ENCODE measurements at regions not wholly inside any gene's neighbourhood (a gene's known extent, or its start where the extent isn't known, plus 50 kb on each side); places are given as distances from the start of the nearest gene placed in this dataset.

DNA sequence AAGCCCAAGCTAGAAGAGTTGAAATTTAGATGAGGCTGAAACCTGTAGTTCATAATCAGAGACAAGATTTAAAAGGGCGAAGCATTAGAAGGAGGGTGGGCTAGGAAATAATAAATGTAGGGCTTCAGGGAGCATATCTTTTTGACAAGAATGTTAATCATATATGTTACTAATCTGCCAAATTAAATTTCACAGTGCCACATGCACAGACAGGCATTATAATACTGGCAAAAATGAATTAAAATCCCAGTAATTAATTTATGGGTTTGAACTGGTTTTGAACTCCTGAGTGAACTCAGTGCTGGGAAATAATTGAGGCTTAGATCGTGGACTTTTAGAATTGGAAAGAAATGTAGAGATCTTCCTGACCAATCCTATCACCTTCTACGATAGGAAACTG, 383.5 kb upstream of the IL12A start:
- H2BK5ac ChIP-seq (ENCODE audit: low read length) = no peak overlapping the region
- no peak overlapping the region for H4K8ac ChIP-seq (ENCODE audit: low read depth, low read length)
- H2AK5ac ChIP-seq (ENCODE audit: low read depth, low read length) = no peak overlapping the region
- no peak overlapping the region for H2BK15ac ChIP-seq (ENCODE audit: low read length)
- no peak overlapping the region for H3K18ac ChIP-seq (ENCODE audit: low read length)
- H3K4me1 ChIP-seq (ENCODE audit: control insufficient read depth in 2 of 2, insufficient read depth in 1 of 2, low read depth in 1 of 2, low read length in 2 of 2) = peaks cover 0 to 2% of the 10 kb centered on the region in 2 donors
- WGBS, 2 donors (ENCODE audit: extremely low coverage in 2 of 2, insufficient read length in 2 of 2, insufficient replicate concordance in 1 of 2) = no CpG with 5 or more reads among the region's 3 CpGs
- H3K9me3 ChIP-seq (replicated peaks in 1 of 2; ENCODE audit: control insufficient read depth in 2 of 2, insufficient read depth in 1 of 2, low read depth in 1 of 2, low read length in 2 of 2) = peaks cover 0 to 3% of the 10 kb centered on the region in 2 donors
- H3K4me2 ChIP-seq (ENCODE audit: insufficient read depth, low read length, poor library complexity, severe bottlenecking) = no peak overlapping the region
- no peaks in the 10 kb centered on the region for H3K27me3 ChIP-seq (ENCODE audit: control insufficient read depth in 3 of 3, insufficient read depth in 3 of 3, low read depth in 1 of 3, low read length in 3 of 3)
- H2BK12ac ChIP-seq (ENCODE audit: low read length) = no peak overlapping the region
- no peak for DNase-seq (ENCODE audit: low spot score)
- no peaks in the 10 kb centered on the region for H3K36me3 ChIP-seq (replicated peaks in 1 of 2; ENCODE audit: control insufficient read depth in 2 of 2, insufficient read depth in 2 of 2, low read length in 2 of 2)
- no peak overlapping the region for H3K4me3 ChIP-seq (ENCODE audit: low read length in 2 of 2)
- no peak overlapping the region for H4K91ac ChIP-seq (ENCODE audit: low read depth, low read length, poor library complexity)
- no peak overlapping the region for H2BK120ac ChIP-seq (ENCODE audit: low read depth, low read length)
- no peaks in the 10 kb centered on the region for H3K79me1 ChIP-seq (ENCODE audit: low read depth, low read length)
- no peak overlapping the region for H3K23ac ChIP-seq (ENCODE audit: low read depth, low read length, poor library complexity)
- H3K14ac ChIP-seq (ENCODE audit: low read length) = no peak overlapping the region
- H3K27ac ChIP-seq (replicated peaks; ENCODE audit: low read length) = no peak overlapping the region
- H2AFZ ChIP-seq (ENCODE audit: low read length) = no peak overlapping the region
- no peak overlapping the region for H3K9ac ChIP-seq (ENCODE audit: low read depth, low read length, poor library complexity)
- no peak overlapping the region for H3K4ac ChIP-seq (ENCODE audit: low read length)

DNA sequence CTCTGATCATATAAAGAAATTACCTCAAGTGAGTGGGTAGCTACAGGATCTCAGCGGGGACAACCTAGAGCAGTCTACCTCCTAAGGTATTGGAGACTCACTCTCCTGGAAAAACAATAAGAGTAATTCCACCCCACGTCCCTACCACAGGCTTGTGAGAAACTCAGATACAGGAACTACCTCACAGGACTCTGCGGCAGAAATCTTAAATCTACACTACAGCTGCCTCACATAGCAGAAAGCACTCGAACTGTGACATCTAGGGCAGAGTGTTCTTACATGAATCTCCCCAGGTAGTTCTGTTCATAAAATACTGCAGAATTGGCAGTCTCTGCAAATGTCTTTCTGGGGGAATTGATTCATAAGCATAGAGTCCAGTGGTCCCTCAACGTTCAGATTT, 382.9 kb upstream of the IL12A start:
- Histone ChIP-seq H2BK15ac (ENCODE audit: low read length) (no peak overlapping the region), H2BK5ac (ENCODE audit: low read length) (no peak overlapping the region), H3K79me1 (ENCODE audit: low read depth, low read length) (no peaks in the 10 kb centered on the region), H3K9ac (ENCODE audit: low read depth, low read length, poor library complexity) (no peak overlapping the region), H3K4ac (ENCODE audit: low read length) (no peak overlapping the region), H2AK5ac (ENCODE audit: low read depth, low read length) (no peak overlapping the region), H3K4me2 (ENCODE audit: insufficient read depth, low read length, poor library complexity, severe bottlenecking) (no peak overlapping the region), H2BK12ac (ENCODE audit: low read length) (no peak overlapping the region), H2BK120ac (ENCODE audit: low read depth, low read length) (no peak overlapping the region), H4K8ac (ENCODE audit: low read depth, low read length) (no peak overlapping the region), H3K14ac (ENCODE audit: low read length) (no peak overlapping the region), H3K4me1 (ENCODE audit: control insufficient read depth in 2 of 2, insufficient read depth in 1 of 2, low read depth in 1 of 2, low read length in 2 of 2) (peaks cover 0 to 2% of the 10 kb centered on the region in 2 donors), H4K91ac (ENCODE audit: low read depth, low read length, poor library complexity) (no peak overlapping the region), H3K23ac (ENCODE audit: low read depth, low read length, poor library complexity) (no peak overlapping the region), H3K18ac (ENCODE audit: low read length) (no peak overlapping the region), H3K27ac (replicated peaks; ENCODE audit: low read length) (no peak overlapping the region), H3K4me3 (ENCODE audit: low read length in 2 of 2) (no peak overlapping the region), H3K9me3 (replicated peaks in 1 of 2; ENCODE audit: control insufficient read depth in 2 of 2, insufficient read depth in 1 of 2, low read depth in 1 of 2, low read length in 2 of 2) (peaks cover 0 to 3% of the 10 kb centered on the region in 2 donors), H2AFZ (ENCODE audit: low read length) (no peak overlapping the region), H3K36me3 (replicated peaks in 1 of 2; ENCODE audit: control insufficient read depth in 2 of 2, insufficient read depth in 2 of 2, low read length in 2 of 2) (no peaks in the 10 kb centered on the region), H3K27me3 (ENCODE audit: control insufficient read depth in 3 of 3, insufficient read depth in 3 of 3, low read depth in 1 of 3, low read length in 3 of 3) (no peaks in the 10 kb centered on the region)
- DNase-seq (ENCODE audit: low spot score) = no peak
- no CpG with 5 or more reads among the region's 5 CpGs for WGBS, 2 donors (ENCODE audit: extremely low coverage in 2 of 2, insufficient read length in 2 of 2, insufficient replicate concordance in 1 of 2)

DNA sequence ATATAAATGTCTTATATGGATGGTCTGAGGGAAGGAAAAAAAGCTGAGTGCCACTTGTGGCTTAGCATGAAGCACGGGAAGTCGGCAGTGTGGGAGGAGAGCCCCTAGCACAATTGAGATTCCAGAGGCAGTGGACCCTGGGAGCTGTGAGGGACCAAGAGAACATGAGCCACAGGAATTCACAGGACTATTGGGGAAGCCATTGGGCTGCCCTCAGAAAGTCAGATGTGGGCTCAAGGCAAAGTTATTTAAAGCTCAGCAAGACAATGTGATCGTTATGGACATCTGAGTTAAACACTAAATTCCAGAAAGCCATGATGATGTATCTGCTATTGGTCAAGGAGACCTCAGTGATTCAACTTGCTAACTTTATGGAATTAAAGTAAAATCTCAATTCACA, 380.8 kb upstream of the IL12A start:
- Histone ChIP-seq H3K4me1 (ENCODE audit: control insufficient read depth in 2 of 2, insufficient read depth in 1 of 2, low read depth in 1 of 2, low read length in 2 of 2) (peaks cover 0 to 2% of the 10 kb centered on the region in 2 donors), H4K91ac (ENCODE audit: low read depth, low read length, poor library complexity) (no peak overlapping the region), H2BK15ac (ENCODE audit: low read length) (no peak overlapping the region), H3K9ac (ENCODE audit: low read depth, low read length, poor library complexity) (no peak overlapping the region), H3K4me2 (ENCODE audit: insufficient read depth, low read length, poor library complexity, severe bottlenecking) (no peak overlapping the region), H3K14ac (ENCODE audit: low read length) (no peak overlapping the region), H2AFZ (ENCODE audit: low read length) (no peak overlapping the region), H3K9me3 (replicated peaks in 1 of 2; ENCODE audit: control insufficient read depth in 2 of 2, insufficient read depth in 1 of 2, low read depth in 1 of 2, low read length in 2 of 2) (no peaks in the 10 kb centered on the region), H3K18ac (ENCODE audit: low read length) (no peak overlapping the region), H3K79me1 (ENCODE audit: low read depth, low read length) (no peaks in the 10 kb centered on the region), H3K4ac (ENCODE audit: low read length) (no peak overlapping the region), H2BK5ac (ENCODE audit: low read length) (no peak overlapping the region), H2BK120ac (ENCODE audit: low read depth, low read length) (no peak overlapping the region), H3K36me3 (replicated peaks in 1 of 2; ENCODE audit: control insufficient read depth in 2 of 2, insufficient read depth in 2 of 2, low read length in 2 of 2) (no peaks in the 10 kb centered on the region), H3K4me3 (ENCODE audit: low read length in 2 of 2) (no peak overlapping the region), H2AK5ac (ENCODE audit: low read depth, low read length) (no peak overlapping the region), H3K23ac (ENCODE audit: low read depth, low read length, poor library complexity) (no peak overlapping the region), H3K27me3 (ENCODE audit: control insufficient read depth in 3 of 3, insufficient read depth in 3 of 3, low read depth in 1 of 3, low read length in 3 of 3) (no peaks in the 10 kb centered on the region), H4K8ac (ENCODE audit: low read depth, low read length) (no peak overlapping the region), H2BK12ac (ENCODE audit: low read length) (no peak overlapping the region), H3K27ac (replicated peaks; ENCODE audit: low read length) (no peak overlapping the region)
- no peak for DNase-seq (ENCODE audit: low spot score)
- no CpG with 5 or more reads among the region's 3 CpGs for WGBS, 2 donors (ENCODE audit: extremely low coverage in 2 of 2, insufficient read length in 2 of 2, insufficient replicate concordance in 1 of 2)

DNA sequence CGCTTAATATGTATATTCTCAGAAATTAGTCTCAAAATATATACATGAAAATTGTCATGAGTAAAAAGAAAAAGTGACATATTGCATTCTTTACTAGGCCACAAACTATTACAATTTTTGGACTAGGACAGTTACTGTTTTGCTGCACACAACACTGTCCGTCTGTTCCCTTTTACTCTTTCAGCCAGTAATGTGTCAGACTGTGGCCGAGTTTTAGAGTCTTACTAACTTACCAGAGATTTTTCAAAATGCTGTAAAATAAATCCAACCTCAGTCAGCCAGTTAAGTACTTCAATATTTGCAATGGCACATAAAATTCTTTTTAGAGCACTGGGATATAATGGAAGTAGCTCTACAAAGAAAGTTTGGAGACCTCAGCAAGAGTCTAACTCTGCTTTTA, 380.3 kb upstream of the IL12A start:
- H3K23ac ChIP-seq (ENCODE audit: low read depth, low read length, poor library complexity) = no peak overlapping the region
- peaks cover 0 to 2% of the 10 kb centered on the region in 2 donors for H3K4me1 ChIP-seq (ENCODE audit: control insufficient read depth in 2 of 2, insufficient read depth in 1 of 2, low read depth in 1 of 2, low read length in 2 of 2)
- no peak overlapping the region for H3K18ac ChIP-seq (ENCODE audit: low read length)
- no peak overlapping the region for H3K4me2 ChIP-seq (ENCODE audit: insufficient read depth, low read length, poor library complexity, severe bottlenecking)
- no peak overlapping the region for H4K91ac ChIP-seq (ENCODE audit: low read depth, low read length, poor library complexity)
- H3K27ac ChIP-seq (replicated peaks; ENCODE audit: low read length) = no peak overlapping the region
- H4K8ac ChIP-seq (ENCODE audit: low read depth, low read length) = no peak overlapping the region
- H3K4ac ChIP-seq (ENCODE audit: low read length) = no peak overlapping the region
- no peak overlapping the region for H2AFZ ChIP-seq (ENCODE audit: low read length)
- H2BK120ac ChIP-seq (ENCODE audit: low read depth, low read length) = no peak overlapping the region
- H2BK5ac ChIP-seq (ENCODE audit: low read length) = no peak overlapping the region
- no peaks in the 10 kb centered on the region for H3K9me3 ChIP-seq (replicated peaks in 1 of 2; ENCODE audit: control insufficient read depth in 2 of 2, insufficient read depth in 1 of 2, low read depth in 1 of 2, low read length in 2 of 2)
- no peaks in the 10 kb centered on the region for H3K79me1 ChIP-seq (ENCODE audit: low read depth, low read length)
- H3K4me3 ChIP-seq (ENCODE audit: low read length in 2 of 2) = no peak overlapping the region
- H3K36me3 ChIP-seq (replicated peaks in 1 of 2; ENCODE audit: control insufficient read depth in 2 of 2, insufficient read depth in 2 of 2, low read length in 2 of 2) = no peaks in the 10 kb centered on the region
- no peak for DNase-seq (ENCODE audit: low spot score)
- H3K27me3 ChIP-seq (ENCODE audit: control insufficient read depth in 3 of 3, insufficient read depth in 3 of 3, low read depth in 1 of 3, low read length in 3 of 3) = no peaks in the 10 kb centered on the region
- H2AK5ac ChIP-seq (ENCODE audit: low read depth, low read length) = no peak overlapping the region
- no peak overlapping the region for H3K9ac ChIP-seq (ENCODE audit: low read depth, low read length, poor library complexity)
- no peak overlapping the region for H3K14ac ChIP-seq (ENCODE audit: low read length)
- no peak overlapping the region for H2BK15ac ChIP-seq (ENCODE audit: low read length)
- no CpG with 5 or more reads among the region's 3 CpGs for WGBS, 2 donors (ENCODE audit: extremely low coverage in 2 of 2, insufficient read length in 2 of 2, insufficient replicate concordance in 1 of 2)
- H2BK12ac ChIP-seq (ENCODE audit: low read length) = no peak overlapping the region

Measured in neuronal stem cell (in vitro differentiated cells).